HG03442 (cell line): ENCODE measurements at regions not wholly inside any gene's neighbourhood (a gene's known extent, or its start where the extent isn't known, plus 50 kb on each side); places are given as distances from the start of the nearest gene placed in this dataset.

Source experiments
- ATAC-seq: cut with Tn5 transposase; IDR thresholded peaks from one replicate; pipeline ENCODE4 v1.9.1; 2021; ENCODE audit warnings: mild to moderate bottlenecking, moderate library complexity; ENCODE audit not compliant: unreplicated experiment

- peak; percentile 48 for ATAC-seq
Measured at GRCh38 chr6:1482381-1483166, 93.2 kb downstream of the FOXF2 start.

GRCh38 chr6:1485678-1486077 is 96.3 kb downstream of the FOXF2 start:
- ATAC-seq, result peak; percentile 52

GRCh38 chr6:1486387-1486786 is 97.0 kb downstream of the FOXF2 start:
- no peak for ATAC-seq

GRCh38 chr6:1487239-1487638 is 97.9 kb downstream of the FOXF2 start:
- no peak for ATAC-seq

GRCh38 chr6:1491025-1491424 is 101.6 kb downstream of the FOXF2 start:
- no peak for ATAC-seq

GRCh38 chr6:1491591-1492319 is 102.4 kb downstream of the FOXF2 start:
- no peak for ATAC-seq

- no peak for ATAC-seq
Measured at GRCh38 chr6:1494671-1495070, 105.3 kb downstream of the FOXF2 start.

- no peak for ATAC-seq
Measured at GRCh38 chr6:1495344-1495743, 106.0 kb downstream of the FOXF2 start.

- no peak for ATAC-seq
Measured at GRCh38 chr6:1496092-1496491, 106.7 kb downstream of the FOXF2 start.

GRCh38 chr6:1496836-1497760 is 107.7 kb downstream of the FOXF2 start:
- ATAC-seq, result no peak

GRCh38 chr6:1497761-1498105 is 108.4 kb downstream of the FOXF2 start:
- no peak for ATAC-seq

- ATAC-seq, result no peak
Measured at GRCh38 chr6:1498491-1499113, 109.2 kb downstream of the FOXF2 start.

GRCh38 chr6:1499777-1500176 is 109.9 kb upstream of the FOXC1 start:
- ATAC-seq, result no peak

- no peak for ATAC-seq
Measured at GRCh38 chr6:1500913-1501312, 108.8 kb upstream of the FOXC1 start.

GRCh38 chr6:1502041-1502440 is 107.7 kb upstream of the FOXC1 start:
- no peak for ATAC-seq

GRCh38 chr6:1503811-1504210 is 105.9 kb upstream of the FOXC1 start:
- no peak for ATAC-seq

GRCh38 chr6:1504465-1504864 is 105.2 kb upstream of the FOXC1 start:
- ATAC-seq, result no peak

- ATAC-seq, result no peak
Measured at GRCh38 chr6:1507251-1507650, 102.5 kb upstream of the FOXC1 start.

GRCh38 chr6:1509241-1509640 is 100.5 kb upstream of the FOXC1 start:
- no peak for ATAC-seq

- no peak for ATAC-seq
Measured at GRCh38 chr6:1510239-1510638, 99.5 kb upstream of the FOXC1 start.

- no peak for ATAC-seq
Measured at GRCh38 chr6:1513215-1513780, 96.4 kb upstream of the FOXC1 start.
